Heart left ventricle (tissue), 16 donors: ENCODE measurements at regions not wholly inside any gene's neighbourhood (a gene's known extent, or its start where the extent isn't known, plus 50 kb on each side); places are given as distances from the start of the nearest gene placed in this dataset.

Source experiments
- ATAC-seq, 4 donors: fragments of 200-7000 bp; cut with Tn5 transposase; one replicate each; pipeline ENCODE4 v1.9.1; 2020 to 2022; ENCODE audit warnings: moderate library complexity in 4 of 4, mild to moderate bottlenecking in 3 of 4, moderate number of reproducible peaks in 1 of 4
- DNase-seq, 5 donors: peaks; one replicate each; pipeline ENCODE4 v3.0.0-alpha.2; 2020
- H3K27ac ChIP-seq, 12 donors: fragments of 200-600 bp; sonication (generic) in 4 of 12; one replicate each; pipeline versions ENCODE4 v1.5.0 to v1.8.0; 2016 to 2022; ENCODE audit warnings: mild to moderate bottlenecking in 2 of 12
- H3K27me3 ChIP-seq, 9 donors: fragments of 200-600 bp; sonication (generic) in 2 of 9; one replicate each; pipeline versions ENCODE4 v1.5.1 to v1.8.0; 2016 to 2022; ENCODE audit warnings: mild to moderate bottlenecking in 3 of 9
- H3K36me3 ChIP-seq, 9 donors: fragments of 200-600 bp; sonication (generic) in 2 of 9; one replicate each; pipeline versions ENCODE4 v1.5.0 to v1.8.0; 2018 to 2022; ENCODE audit warnings: mild to moderate bottlenecking in 2 of 9
- H3K4me1 ChIP-seq, 12 donors: fragments of 200-600 bp; sonication (generic) in 4 of 12; one replicate each; pipeline versions ENCODE4 v1.5.0 to v1.8.0; 2016 to 2022; ENCODE audit warnings: mild to moderate bottlenecking in 3 of 12
- H3K4me3 ChIP-seq, 12 donors: fragments of 200-600 bp; sonication (generic) in 4 of 12; one replicate each; pipeline versions ENCODE4 v1.5.0 to v1.8.0; 2017 to 2022; ENCODE audit warnings: mild to moderate bottlenecking in 9 of 12, moderate library complexity in 4 of 12
- H3K9me3 ChIP-seq, 12 donors: fragments of 200-600 bp; sonication (generic) in 4 of 12; one replicate each; pipeline versions ENCODE4 v1.5.0 to v1.8.0; 2016 to 2022; ENCODE audit warnings: mild to moderate bottlenecking in 1 of 12
- POLR2A ChIP-seq, 2 donors: fragments of 450-650 bp; IDR thresholded peaks; one replicate each; pipeline ENCODE4 v1.6.1; 2017; ENCODE audit warnings: antibody characterized with exemption in 2 of 2, mild to moderate bottlenecking in 2 of 2, moderate library complexity in 2 of 2
- WGBS, 4 donors: extraction: QIAGEN DNeasy Blood & Tissue Kit in 2 of 4; methylation state at CpG; one replicate each; pipeline versions ENCODE4 v1.1.5 to v1.1.7; 2013 to 2018; 5-methylcytosine and 5-hydroxymethylcytosine counted together
- intact Hi-C, 10 donors: fragments of 100-400 bp; cut with DNase I; formaldehyde crosslinking; loops; one replicate each; pipeline versions ENCODE4 v1.11.1 to v1.14.2; 2022
- TF ChIP-seq, protein P1 (sequence below), 12 donors: fragments of 200-600 bp; sonication (generic) in 4 of 12; IDR thresholded peaks; one replicate each; pipeline versions ENCODE4 v1.5.0 to v1.8.0; 2018 to 2022; ENCODE audit warnings: antibody characterized with exemption in 12 of 12, mild to moderate bottlenecking in 5 of 12
- donor health status: ischemic (EF 13 %, LVEDD 7.1; RV severe dilation, severe dysfunction).
- donor health status: healthy with polysubstance abuse.
- donor health status: DM: no; HTN: yes; CAD: no.
- donor health status: DM: no; HTN: no; CAD: no.
- donor health status: ischemic (EF 25% LVEDD 6.9; RV normal size, moderate dysfunction).
- donor health status: ischemic (EF 25% LVEDD 5.7; RV mildly dilated, moderate dysfunction).
- donor health status: healthy.
- donor health status: DM: yes; HTN: yes; CAD: no.
- donor health status: ischemic (EF 35%, LVEDD 5.7; RV mildly dilated, moderate dysfunction).
- donor health status: nonischemic (EF 11% LVEDD 7.7; RV severe dilation, severe dysfunction).
- donor health status: DM: yes; HTN: yes; CAD: no.
- donor health status: PGD.
- donor health status: ischemic (EF 29% LVEDD 5.4; RV normal size, mild dysfunction).
- donor health status: nonischemic (EF 23%, LVEDD 6.1; RV moderate dilation, normal function).

DNA sequence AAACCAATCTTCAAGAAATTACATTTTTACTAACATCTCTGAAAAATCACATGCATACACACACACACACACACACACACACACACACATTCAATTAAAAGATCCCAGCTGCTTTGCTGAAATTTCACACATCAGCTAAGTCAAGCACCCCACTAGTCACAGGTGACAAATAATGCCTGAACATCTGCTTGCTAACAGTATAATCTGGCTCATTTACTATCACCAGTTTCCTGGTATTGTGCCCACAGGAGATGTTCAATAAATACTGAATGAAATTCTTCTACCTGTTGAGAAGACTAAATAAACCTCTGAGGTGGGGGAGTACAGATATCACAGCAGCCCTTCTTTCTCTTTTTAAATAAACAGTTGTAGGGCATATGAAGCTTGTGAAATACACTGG, 994.0 kb downstream of the ARAP2 start:
- no peaks in the 10 kb centered on the region for H3K27me3 ChIP-seq
- TF ChIP-seq, protein P1, sequence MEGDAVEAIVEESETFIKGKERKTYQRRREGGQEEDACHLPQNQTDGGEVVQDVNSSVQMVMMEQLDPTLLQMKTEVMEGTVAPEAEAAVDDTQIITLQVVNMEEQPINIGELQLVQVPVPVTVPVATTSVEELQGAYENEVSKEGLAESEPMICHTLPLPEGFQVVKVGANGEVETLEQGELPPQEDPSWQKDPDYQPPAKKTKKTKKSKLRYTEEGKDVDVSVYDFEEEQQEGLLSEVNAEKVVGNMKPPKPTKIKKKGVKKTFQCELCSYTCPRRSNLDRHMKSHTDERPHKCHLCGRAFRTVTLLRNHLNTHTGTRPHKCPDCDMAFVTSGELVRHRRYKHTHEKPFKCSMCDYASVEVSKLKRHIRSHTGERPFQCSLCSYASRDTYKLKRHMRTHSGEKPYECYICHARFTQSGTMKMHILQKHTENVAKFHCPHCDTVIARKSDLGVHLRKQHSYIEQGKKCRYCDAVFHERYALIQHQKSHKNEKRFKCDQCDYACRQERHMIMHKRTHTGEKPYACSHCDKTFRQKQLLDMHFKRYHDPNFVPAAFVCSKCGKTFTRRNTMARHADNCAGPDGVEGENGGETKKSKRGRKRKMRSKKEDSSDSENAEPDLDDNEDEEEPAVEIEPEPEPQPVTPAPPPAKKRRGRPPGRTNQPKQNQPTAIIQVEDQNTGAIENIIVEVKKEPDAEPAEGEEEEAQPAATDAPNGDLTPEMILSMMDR (IDR thresholded peaks at IDR 0.05) = no peak
- TF ChIP-seq POLR2A (IDR thresholded peaks at IDR 0.05) = no peak
- H3K9me3 ChIP-seq = peaks cover 0 to 2% (median 0%) of the 10 kb centered on the region in 12 donors
- intact Hi-C loops = no loop called here
- no peak overlapping the region for H3K27ac ChIP-seq
- DNase-seq = no peak
- H3K4me3 ChIP-seq = no peak overlapping the region
- H3K4me1 ChIP-seq = no peaks in the 10 kb centered on the region
- H3K36me3 ChIP-seq = no peaks in the 10 kb centered on the region
- ATAC-seq = no peak

DNA sequence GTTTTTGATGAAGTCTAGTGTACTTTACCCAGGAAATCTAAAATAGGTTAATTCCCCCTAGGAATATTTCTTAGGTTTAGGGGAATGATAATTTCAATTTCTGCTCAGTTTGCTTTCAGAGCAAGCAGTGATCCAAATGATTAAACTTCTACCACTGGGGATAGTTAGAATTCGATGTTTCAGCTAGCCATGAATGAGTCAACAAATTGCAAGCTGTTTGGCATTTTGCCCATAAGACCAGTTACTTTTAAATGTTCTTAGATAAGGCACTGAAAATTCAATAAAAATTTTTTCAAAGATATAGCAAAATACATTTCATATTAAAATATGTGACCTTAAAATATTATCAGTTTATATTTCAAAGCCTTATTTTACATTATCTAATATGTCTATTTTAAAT, 993.6 kb downstream of the ARAP2 start:
- H3K27ac ChIP-seq = no peak overlapping the region
- WGBS, 4 donors = 35 to 48% (median 47%) methylated on average over 1 of the region's 1 CpG
- no peaks in the 10 kb centered on the region for H3K36me3 ChIP-seq
- no peaks in the 10 kb centered on the region for H3K27me3 ChIP-seq
- intact Hi-C loops = no loop called here
- DNase-seq (no peak), ATAC-seq (no peak)
- TF ChIP-seq, protein P1 (IDR thresholded peaks at IDR 0.05) = no peak
- TF ChIP-seq POLR2A (IDR thresholded peaks at IDR 0.05) = no peak
- no peaks in the 10 kb centered on the region for H3K4me1 ChIP-seq
- peaks cover 0 to 2% (median 0%) of the 10 kb centered on the region in 12 donors for H3K9me3 ChIP-seq
- H3K4me3 ChIP-seq = no peak overlapping the region

GRCh38 chr4:35252071-35252470, 992.2 kb downstream of the ARAP2 start:
- Histone ChIP-seq H3K4me1 (no peaks in the 10 kb centered on the region), H3K27ac (no peak overlapping the region), H3K27me3 (no peaks in the 10 kb centered on the region), H3K9me3 (peaks cover 0 to 2% (median 0%) of the 10 kb centered on the region in 12 donors), H3K4me3 (no peak overlapping the region), H3K36me3 (no peaks in the 10 kb centered on the region)
- 88 to 93% (median 92%) methylated on average over 1 of the region's 1 CpG for WGBS, 4 donors
- no peak for TF ChIP-seq POLR2A (IDR thresholded peaks at IDR 0.05)
- TF ChIP-seq, protein P1 (IDR thresholded peaks at IDR 0.05) = no peak
- DNase-seq = no peak
- intact Hi-C loops = no loop called here
- no peak for ATAC-seq

DNA sequence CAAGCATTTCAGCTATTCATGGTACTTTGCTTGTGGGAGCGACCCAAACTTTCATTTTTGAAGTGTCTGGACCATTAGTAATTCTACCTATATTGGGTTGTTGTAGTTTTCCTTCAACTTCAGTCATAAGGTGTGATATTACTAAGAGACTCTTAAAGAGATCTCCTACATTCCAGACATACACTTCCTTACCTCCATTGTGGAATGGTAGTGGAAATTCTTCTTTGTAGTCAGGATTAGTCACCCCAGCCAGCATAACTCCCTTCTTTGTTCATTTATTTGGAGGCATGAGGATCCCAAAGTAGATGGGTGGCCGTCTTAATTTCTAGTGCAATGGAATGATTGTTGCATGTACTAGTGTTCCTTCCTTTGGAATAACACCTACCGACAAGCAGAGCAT, 991.4 kb downstream of the ARAP2 start:
- no peak for ATAC-seq
- H3K4me1 ChIP-seq = no peaks in the 10 kb centered on the region
- WGBS, 4 donors = 73 to 80% (median 77%) methylated on average over 3 of the region's 3 CpGs
- no peaks in the 10 kb centered on the region for H3K27me3 ChIP-seq
- intact Hi-C loops = no loop called here
- DNase-seq = no peak
- peaks cover 0 to 2% (median 0%) of the 10 kb centered on the region in 12 donors for H3K9me3 ChIP-seq
- H3K4me3 ChIP-seq = no peak overlapping the region
- no peak for TF ChIP-seq POLR2A (IDR thresholded peaks at IDR 0.05)
- TF ChIP-seq, protein P1 (IDR thresholded peaks at IDR 0.05) = no peak
- H3K36me3 ChIP-seq = no peaks in the 10 kb centered on the region
- H3K27ac ChIP-seq = no peak overlapping the region
